ENCODE measurements at regions not wholly inside any gene's neighbourhood (a gene's known extent, or its start where the extent isn't known, plus 50 kb on each side); places are given as distances from the start of the nearest gene placed in this dataset.

DNA sequence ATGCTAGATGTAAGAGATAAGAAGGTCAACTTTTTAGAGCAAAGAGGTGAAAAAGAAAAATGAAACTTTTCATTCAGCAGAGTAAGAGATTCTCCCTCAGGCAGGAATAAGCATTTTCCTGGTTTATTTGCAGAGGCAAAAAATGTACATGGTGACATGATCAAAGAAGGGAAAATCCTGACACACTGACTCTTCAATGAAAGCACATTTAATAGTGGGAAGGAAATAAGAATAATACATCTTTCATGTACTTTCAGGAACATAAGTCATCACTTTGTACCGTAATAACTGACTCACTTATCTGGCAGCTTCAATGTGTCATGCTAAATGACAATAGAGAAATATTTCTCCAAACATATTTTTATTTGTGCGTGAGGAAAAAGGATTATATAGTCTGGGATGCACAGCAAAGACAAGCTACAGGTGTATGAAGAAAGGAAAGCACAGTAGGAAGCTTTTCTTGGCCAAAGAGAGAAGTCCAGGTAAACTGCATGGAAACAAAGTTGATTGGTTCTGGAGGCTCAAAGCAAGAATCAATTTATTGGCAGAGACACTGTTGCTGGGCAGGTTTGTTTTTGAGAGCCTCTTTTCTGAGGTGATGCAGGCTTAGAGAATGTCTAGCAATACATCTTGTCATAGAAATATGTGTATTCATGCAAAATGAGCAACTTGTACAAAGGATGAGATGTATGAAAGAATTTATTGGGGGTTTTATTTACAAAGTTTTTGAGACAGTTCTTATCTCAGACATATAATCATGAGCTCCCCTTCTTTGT, 1409.0 kb downstream of the PLA2G4A start:
- ChIA-PET POLR2A (no interaction called here), CTCF (no interaction called here)
- H3K4me3 ChIP-seq (ENCODE audit: low read depth, low read length): no peak overlapping the region
- DNase-seq (ENCODE audit: low read depth, low spot score): no peak
- TF ChIP-seq, protein P1, sequence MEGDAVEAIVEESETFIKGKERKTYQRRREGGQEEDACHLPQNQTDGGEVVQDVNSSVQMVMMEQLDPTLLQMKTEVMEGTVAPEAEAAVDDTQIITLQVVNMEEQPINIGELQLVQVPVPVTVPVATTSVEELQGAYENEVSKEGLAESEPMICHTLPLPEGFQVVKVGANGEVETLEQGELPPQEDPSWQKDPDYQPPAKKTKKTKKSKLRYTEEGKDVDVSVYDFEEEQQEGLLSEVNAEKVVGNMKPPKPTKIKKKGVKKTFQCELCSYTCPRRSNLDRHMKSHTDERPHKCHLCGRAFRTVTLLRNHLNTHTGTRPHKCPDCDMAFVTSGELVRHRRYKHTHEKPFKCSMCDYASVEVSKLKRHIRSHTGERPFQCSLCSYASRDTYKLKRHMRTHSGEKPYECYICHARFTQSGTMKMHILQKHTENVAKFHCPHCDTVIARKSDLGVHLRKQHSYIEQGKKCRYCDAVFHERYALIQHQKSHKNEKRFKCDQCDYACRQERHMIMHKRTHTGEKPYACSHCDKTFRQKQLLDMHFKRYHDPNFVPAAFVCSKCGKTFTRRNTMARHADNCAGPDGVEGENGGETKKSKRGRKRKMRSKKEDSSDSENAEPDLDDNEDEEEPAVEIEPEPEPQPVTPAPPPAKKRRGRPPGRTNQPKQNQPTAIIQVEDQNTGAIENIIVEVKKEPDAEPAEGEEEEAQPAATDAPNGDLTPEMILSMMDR (IDR thresholded peaks at IDR 0.05; ENCODE audit: insufficient read depth, low read length, missing control alignments): no peak

DNA sequence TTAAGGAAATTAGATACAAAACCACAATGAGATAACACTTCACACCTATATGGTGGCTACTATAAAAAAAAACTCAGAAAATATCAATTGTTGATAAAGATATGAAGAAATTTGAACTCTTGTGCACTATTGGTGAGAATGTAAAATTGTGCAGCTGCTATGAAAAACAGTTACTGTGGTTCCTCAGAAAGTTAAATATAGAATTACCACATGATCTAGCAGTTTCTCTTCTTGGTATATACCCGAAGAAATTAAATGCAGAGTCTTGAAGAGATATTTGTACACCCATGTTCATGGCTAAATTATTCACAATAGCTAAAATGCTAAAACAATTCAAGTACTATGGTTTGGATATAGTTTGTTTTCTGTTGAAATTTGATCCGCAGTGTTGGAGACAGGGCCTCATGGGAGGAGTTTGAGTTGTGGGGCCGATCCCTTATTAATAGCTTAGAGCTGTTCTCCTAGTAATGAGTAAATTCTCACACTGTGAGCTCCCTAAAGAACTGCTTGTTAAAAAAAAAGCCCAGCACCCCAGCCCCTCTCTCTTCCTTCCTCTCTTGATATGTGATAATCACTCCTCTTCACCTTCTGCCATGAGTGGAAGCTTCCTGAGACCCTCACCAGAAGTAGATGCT, 1412.1 kb downstream of the PLA2G4A start:
- ChIA-PET CTCF (no interaction called here), POLR2A (no interaction called here)
- no peak overlapping the region for H3K4me3 ChIP-seq (ENCODE audit: low read depth, low read length)
- TF ChIP-seq, protein P1 (IDR thresholded peaks at IDR 0.05; ENCODE audit: insufficient read depth, low read length, missing control alignments): no peak
- DNase-seq (ENCODE audit: low read depth, low spot score): no peak

DNA sequence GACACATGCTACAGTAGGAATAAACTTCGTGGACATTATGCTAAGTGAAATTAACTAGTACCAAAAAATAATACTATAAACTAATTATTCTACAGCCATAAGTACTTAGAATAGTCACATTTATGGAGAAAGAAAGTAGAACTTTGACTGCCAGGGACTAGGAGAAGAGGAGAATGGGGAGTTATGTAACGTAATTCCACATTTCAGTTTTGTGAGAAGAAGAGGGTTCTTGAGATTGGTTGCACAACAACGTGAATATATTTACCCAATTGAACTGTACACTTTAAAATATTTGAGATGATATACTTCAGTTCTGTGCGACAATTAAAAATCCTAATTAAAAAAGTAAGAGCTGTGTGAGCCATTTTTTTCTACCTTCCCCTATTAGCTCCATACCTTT, 1412.9 kb downstream of the PLA2G4A start:
- no peak for DNase-seq (ENCODE audit: low read depth, low spot score)
- ChIA-PET CTCF (no interaction called here), POLR2A (no interaction called here)
- TF ChIP-seq, protein P1 (IDR thresholded peaks at IDR 0.05; ENCODE audit: insufficient read depth, low read length, missing control alignments): no peak
- H3K4me3 ChIP-seq (ENCODE audit: low read depth, low read length): no peak overlapping the region

DNA sequence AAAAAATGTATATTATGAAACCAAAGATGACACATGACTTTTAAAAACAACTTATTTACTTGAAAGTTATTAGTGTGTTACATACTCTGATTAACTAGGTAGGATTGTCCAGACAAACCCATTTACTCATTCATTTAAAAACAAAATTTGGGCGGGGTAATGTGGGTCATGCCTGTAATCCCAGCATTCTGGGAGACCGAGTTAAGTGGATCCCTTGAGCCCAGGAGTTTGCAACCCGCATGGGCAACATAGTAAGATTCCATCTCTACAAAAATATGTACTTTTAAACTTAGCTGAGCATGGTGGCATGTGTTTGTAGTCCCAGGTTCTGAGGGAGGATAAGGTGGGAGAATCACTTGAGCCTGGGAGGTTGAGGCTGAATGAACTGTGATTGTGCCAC, 1414.7 kb downstream of the PLA2G4A start:
- H3K4me3 ChIP-seq (ENCODE audit: low read depth, low read length): no peak overlapping the region
- CTCF ChIA-PET: no interaction called here
- POLR2A ChIA-PET: no interaction called here
- TF ChIP-seq, protein P1 (IDR thresholded peaks at IDR 0.05; ENCODE audit: insufficient read depth, low read length, missing control alignments): no peak
- DNase-seq (ENCODE audit: low read depth, low spot score): no peak

DNA sequence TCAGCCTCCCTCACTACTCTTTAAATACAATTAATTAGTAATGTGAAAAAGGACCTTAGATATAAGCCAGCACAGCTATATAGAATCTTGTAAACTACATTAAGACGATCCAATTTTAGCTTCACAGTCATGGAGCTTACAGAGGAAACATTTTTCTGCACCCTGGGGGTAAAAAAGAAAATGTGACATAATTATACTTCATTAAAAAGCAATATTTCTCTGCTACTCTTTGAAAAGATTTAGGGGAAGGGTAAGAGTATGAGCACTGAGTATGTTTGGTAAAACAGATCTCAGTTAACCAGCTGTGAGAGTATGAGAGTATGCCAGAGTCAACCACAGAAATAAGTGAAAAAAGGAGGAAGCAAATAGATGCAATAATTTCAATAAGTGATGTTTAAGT, 1415.9 kb downstream of the PLA2G4A start:
- CTCF ChIA-PET: no interaction called here
- TF ChIP-seq, protein P1 (IDR thresholded peaks at IDR 0.05; ENCODE audit: insufficient read depth, low read length, missing control alignments): no peak
- no peak for DNase-seq (ENCODE audit: low read depth, low spot score)
- POLR2A ChIA-PET: no interaction called here
- H3K4me3 ChIP-seq (ENCODE audit: low read depth, low read length): no peak overlapping the region

DNA sequence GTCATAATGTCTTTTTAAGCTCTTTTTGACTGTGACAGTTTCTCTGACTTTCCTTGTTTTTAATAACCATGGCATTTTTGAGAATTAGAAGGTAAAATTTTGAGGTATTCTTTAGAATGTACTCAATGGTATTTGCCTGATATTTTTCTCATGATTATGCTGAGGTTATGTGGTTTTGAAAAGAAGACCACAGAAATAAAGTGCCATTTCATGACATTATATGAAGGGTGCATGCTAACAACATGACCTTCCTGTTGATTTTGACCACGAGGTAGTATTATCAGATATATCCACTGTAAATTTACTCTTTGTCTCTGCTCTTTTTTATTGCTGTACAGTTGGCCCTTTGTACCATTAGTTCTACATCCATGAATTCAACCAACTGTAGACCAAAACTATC, 1418.5 kb downstream of the PLA2G4A start:
- ChIA-PET CTCF (no interaction called here), POLR2A (no interaction called here)
- TF ChIP-seq, protein P1 (IDR thresholded peaks at IDR 0.05; ENCODE audit: insufficient read depth, low read length, missing control alignments): no peak
- H3K4me3 ChIP-seq (ENCODE audit: low read depth, low read length): no peak overlapping the region
- no peak for DNase-seq (ENCODE audit: low read depth, low spot score)
